Body of pancreas (tissue), 4 donors: ENCODE measurements at regions not wholly inside any gene's neighbourhood (a gene's known extent, or its start where the extent isn't known, plus 50 kb on each side); places are given as distances from the start of the nearest gene placed in this dataset.

Experiments used
- CTCF ChIP-seq, 7 experiments: fragments of 450-650 bp in 4 of 7; fragments of 200-600 bp in 3 of 7; sonication (generic) in 3 of 7; IDR thresholded peaks; one replicate each; pipeline ENCODE4 v1.5.1; 2016 to 2019; ENCODE audit warnings: antibody characterized with exemption in 7 of 7
- POLR2A ChIP-seq, 3 donors: fragments of 450-650 bp; IDR thresholded peaks; one replicate each; pipeline ENCODE4 v1.6.1; 2016; ENCODE audit warnings: antibody characterized with exemption in 3 of 3, mild to moderate bottlenecking in 2 of 3

GRCh38 chr10:8638088-8638672 lies 583.7 kb downstream of the GATA3 start:
- TF ChIP-seq POLR2A (IDR thresholded peaks at IDR 0.05) (no peak), CTCF (IDR thresholded peaks at IDR 0.05) (no peak)
